Gastrocnemius medialis (tissue), 4 donors: ENCODE measurements at regions not wholly inside any gene's neighbourhood (a gene's known extent, or its start where the extent isn't known, plus 50 kb on each side); places are given as distances from the start of the nearest gene placed in this dataset.

Source experiments
- ATAC-seq, 2 donors: fragments of 150-250 bp; one replicate each; pipeline ENCODE4 v1.9.1; 2016
- DNase-seq, 2 donors: peaks; one replicate each; pipeline ENCODE4 v3.0.0-alpha.2; 2019
- H3K27ac ChIP-seq, 4 donors: fragments of 200-600 bp; sonication (generic); 1 replicate in 1 of 4; 2 replicates in 3 of 4; pipeline ENCODE4 v1.5.1; 2016 to 2018; ENCODE audit warnings: mild to moderate bottlenecking in 2 of 4, moderate library complexity in 1 of 4
- H3K27me3 ChIP-seq, 3 donors: fragments of 200-600 bp; sonication (generic) in 2 of 3; 1 replicate in 1 of 3; 2 replicates in 2 of 3; pipeline versions ENCODE4 v1.5.1 to v1.6.0; 2016 to 2019; ENCODE audit warnings: mild to moderate bottlenecking in 1 of 3, moderate library complexity in 1 of 3
- H3K36me3 ChIP-seq, 2 donors: fragments of 200-600 bp; sonication (generic) in 1 of 2; one replicate each; pipeline ENCODE4 v1.5.1; 2017 to 2018
- H3K4me1 ChIP-seq, 2 donors: fragments of 200-600 bp; sonication (generic) in 1 of 2; one replicate each; pipeline ENCODE4 v1.5.1; 2016 to 2017; ENCODE audit warnings: mild to moderate bottlenecking in 2 of 2
- H3K4me3 ChIP-seq, 4 donors: fragments of 200-600 bp; sonication (generic) in 3 of 4; 1 replicate in 1 of 4; 2 replicates in 3 of 4; pipeline ENCODE4 v1.5.1; 2016 to 2019; ENCODE audit warnings: mild to moderate bottlenecking in 2 of 4
- H3K9me3 ChIP-seq, 3 donors: fragments of 200-600 bp; sonication (generic) in 2 of 3; 1 replicate in 1 of 3; 2 replicates in 2 of 3; pipeline ENCODE4 v1.5.1; 2016 to 2019
- POLR2A ChIP-seq, 2 donors: fragments of 450-650 bp; IDR thresholded peaks; one replicate each; pipeline ENCODE4 v1.6.1; 2017; ENCODE audit warnings: antibody characterized with exemption in 2 of 2, mild to moderate bottlenecking in 2 of 2, moderate library complexity in 2 of 2
- in situ Hi-C, 4 donors: fragments of 200-750 bp; cut with MboI; loops; one replicate each; pipeline versions ENCODE4 v1.15.0 to v1.8.0; 2017; ENCODE audit warnings: low sequenced_read_pairs in 4 of 4
- intact Hi-C: fragments of 100-400 bp; cut with DNase I; formaldehyde crosslinking; loops from one replicate; pipeline ENCODE4 v1.15.1; 2023; ENCODE audit warnings: low total_unique reads
- TF ChIP-seq, protein P1 (sequence below), 5 experiments: fragments of 450-650 bp in 3 of 5; fragments of 200-600 bp in 2 of 5; sonication (generic) in 2 of 5; IDR thresholded peaks in 4 of 5; conservative IDR thresholded peaks in 1 of 5; 1 replicate in 4 of 5; 2 replicates in 1 of 5; pipeline ENCODE4 v1.5.1; 2016 to 2019; ENCODE audit warnings: antibody characterized with exemption in 5 of 5, mild to moderate bottlenecking in 3 of 5, moderate library complexity in 3 of 5

DNA sequence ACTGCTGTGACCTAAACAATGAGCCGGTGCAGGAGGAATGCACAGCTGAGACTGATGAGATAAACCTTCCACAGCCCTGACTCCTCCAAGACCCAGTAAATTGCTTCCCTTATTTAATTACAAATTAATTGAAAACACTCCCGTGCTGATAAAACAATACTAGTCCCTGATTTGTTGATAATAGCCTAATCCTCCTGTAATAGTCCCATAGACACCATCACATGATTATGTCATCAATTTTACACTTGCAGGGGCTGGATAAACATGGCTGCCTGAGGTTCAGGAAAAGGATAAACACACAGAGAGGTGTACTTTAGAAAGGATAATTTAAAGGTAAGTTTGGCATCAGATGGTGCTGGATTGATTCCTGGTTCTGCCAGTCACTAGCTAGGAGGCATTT is 84.6 kb upstream of the SPAG17 start:
- Histone ChIP-seq H3K36me3 (no peaks in the 10 kb centered on the region), H3K27me3 (no peaks in the 10 kb centered on the region), H3K4me1 (no peaks in the 10 kb centered on the region), H3K9me3 (no peaks in the 10 kb centered on the region), H3K27ac (no peak overlapping the region), H3K4me3 (no peak overlapping the region)
- TF ChIP-seq, protein P1, sequence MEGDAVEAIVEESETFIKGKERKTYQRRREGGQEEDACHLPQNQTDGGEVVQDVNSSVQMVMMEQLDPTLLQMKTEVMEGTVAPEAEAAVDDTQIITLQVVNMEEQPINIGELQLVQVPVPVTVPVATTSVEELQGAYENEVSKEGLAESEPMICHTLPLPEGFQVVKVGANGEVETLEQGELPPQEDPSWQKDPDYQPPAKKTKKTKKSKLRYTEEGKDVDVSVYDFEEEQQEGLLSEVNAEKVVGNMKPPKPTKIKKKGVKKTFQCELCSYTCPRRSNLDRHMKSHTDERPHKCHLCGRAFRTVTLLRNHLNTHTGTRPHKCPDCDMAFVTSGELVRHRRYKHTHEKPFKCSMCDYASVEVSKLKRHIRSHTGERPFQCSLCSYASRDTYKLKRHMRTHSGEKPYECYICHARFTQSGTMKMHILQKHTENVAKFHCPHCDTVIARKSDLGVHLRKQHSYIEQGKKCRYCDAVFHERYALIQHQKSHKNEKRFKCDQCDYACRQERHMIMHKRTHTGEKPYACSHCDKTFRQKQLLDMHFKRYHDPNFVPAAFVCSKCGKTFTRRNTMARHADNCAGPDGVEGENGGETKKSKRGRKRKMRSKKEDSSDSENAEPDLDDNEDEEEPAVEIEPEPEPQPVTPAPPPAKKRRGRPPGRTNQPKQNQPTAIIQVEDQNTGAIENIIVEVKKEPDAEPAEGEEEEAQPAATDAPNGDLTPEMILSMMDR (IDR thresholded peaks at IDR 0.05 in 4 of 5, conservative IDR thresholded peaks at IDR 0.05 in 1 of 5): no peak
- no peak for TF ChIP-seq POLR2A (IDR thresholded peaks at IDR 0.05)
- in situ Hi-C loops: no loop called here
- ATAC-seq (no peak), DNase-seq (no peak)
- intact Hi-C loops: no loop called here

DNA sequence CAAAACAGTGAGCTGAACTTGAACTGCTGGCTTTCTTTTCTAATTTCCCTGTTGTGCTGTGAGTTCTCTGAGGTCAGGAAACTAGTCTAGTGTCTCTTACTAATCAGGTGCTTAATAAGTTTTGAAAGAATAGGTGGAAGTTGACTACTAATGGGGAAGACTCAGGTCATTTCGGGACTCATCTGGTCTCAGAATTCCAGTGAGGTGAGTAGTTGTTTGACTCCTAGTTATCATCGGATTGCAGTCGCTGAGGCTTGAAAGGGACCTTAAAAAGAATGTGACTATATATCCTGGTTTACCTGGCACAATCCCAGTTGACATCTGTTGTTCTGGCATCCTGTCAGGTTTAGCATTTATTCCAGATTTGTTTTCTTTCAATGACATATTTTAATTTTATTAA is 81.4 kb upstream of the SPAG17 start:
- H3K4me1 ChIP-seq: no peaks in the 10 kb centered on the region
- ATAC-seq (no peak), DNase-seq (no peak)
- no peaks in the 10 kb centered on the region for H3K27me3 ChIP-seq
- TF ChIP-seq, protein P1 (IDR thresholded peaks at IDR 0.05 in 4 of 5, conservative IDR thresholded peaks at IDR 0.05 in 1 of 5): no peak
- no peak for TF ChIP-seq POLR2A (IDR thresholded peaks at IDR 0.05)
- H3K4me3 ChIP-seq: no peak overlapping the region
- intact Hi-C loops (no loop called here), in situ Hi-C loops (no loop called here)
- H3K36me3 ChIP-seq: no peaks in the 10 kb centered on the region
- no peak overlapping the region for H3K27ac ChIP-seq
- no peaks in the 10 kb centered on the region for H3K9me3 ChIP-seq

DNA sequence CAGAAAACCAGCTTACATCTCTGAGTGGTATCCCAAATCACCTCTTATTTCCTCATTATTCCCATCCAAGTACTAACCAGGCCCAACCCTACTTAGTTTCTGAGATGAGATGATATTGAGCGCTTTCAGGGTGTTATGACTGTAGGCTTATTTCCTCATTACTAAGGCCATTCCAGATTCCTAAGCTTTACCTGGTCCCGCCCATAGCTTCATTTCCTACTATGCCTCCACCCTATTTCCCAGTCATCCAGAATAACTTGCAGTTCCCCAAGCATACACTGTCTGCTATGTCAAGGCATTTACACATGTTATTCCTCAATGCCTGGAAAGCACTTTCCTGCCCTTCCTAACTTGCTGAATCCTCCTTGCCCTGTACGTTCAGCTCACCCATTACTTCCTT is 79.3 kb upstream of the SPAG17 start:
- Histone ChIP-seq H3K36me3 (no peaks in the 10 kb centered on the region), H3K27ac (no peak overlapping the region), H3K9me3 (no peaks in the 10 kb centered on the region), H3K27me3 (no peaks in the 10 kb centered on the region), H3K4me1 (no peaks in the 10 kb centered on the region), H3K4me3 (no peak overlapping the region)
- no peak for ATAC-seq
- in situ Hi-C loops (no loop called here), intact Hi-C loops (no loop called here)
- TF ChIP-seq, protein P1 (IDR thresholded peaks at IDR 0.05 in 4 of 5, conservative IDR thresholded peaks at IDR 0.05 in 1 of 5): no peak
- no peak for TF ChIP-seq POLR2A (IDR thresholded peaks at IDR 0.05)
- no peak for DNase-seq

DNA sequence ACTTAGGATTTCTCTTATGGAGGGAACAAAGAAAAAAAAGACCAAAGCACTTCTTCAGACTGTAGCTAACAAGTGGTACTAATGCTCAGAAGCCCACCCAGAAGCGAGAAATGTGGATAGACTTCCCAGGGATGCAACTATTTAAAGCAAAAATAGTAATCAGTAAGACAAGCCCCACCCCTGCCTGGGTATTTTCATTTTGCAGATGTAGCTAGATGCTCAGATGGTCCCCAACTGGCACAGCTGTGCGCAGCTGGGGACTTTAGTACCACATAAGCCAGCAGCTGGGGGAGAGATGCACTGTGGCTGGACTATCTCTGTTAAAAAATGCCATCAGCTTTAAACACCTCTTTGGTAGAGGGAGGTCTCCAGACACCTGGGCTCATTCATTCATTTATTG is 77.8 kb upstream of the SPAG17 start:
- no peaks in the 10 kb centered on the region for H3K27me3 ChIP-seq
- no peak for DNase-seq
- no peak overlapping the region for H3K27ac ChIP-seq
- TF ChIP-seq, protein P1 (IDR thresholded peaks at IDR 0.05 in 4 of 5, conservative IDR thresholded peaks at IDR 0.05 in 1 of 5): no peak
- TF ChIP-seq POLR2A (IDR thresholded peaks at IDR 0.05): no peak
- no peaks in the 10 kb centered on the region for H3K36me3 ChIP-seq
- H3K4me1 ChIP-seq: no peaks in the 10 kb centered on the region
- H3K9me3 ChIP-seq: no peaks in the 10 kb centered on the region
- intact Hi-C loops: no loop called here
- H3K4me3 ChIP-seq: no peak overlapping the region
- in situ Hi-C loops: no loop called here
- ATAC-seq: no peak

DNA sequence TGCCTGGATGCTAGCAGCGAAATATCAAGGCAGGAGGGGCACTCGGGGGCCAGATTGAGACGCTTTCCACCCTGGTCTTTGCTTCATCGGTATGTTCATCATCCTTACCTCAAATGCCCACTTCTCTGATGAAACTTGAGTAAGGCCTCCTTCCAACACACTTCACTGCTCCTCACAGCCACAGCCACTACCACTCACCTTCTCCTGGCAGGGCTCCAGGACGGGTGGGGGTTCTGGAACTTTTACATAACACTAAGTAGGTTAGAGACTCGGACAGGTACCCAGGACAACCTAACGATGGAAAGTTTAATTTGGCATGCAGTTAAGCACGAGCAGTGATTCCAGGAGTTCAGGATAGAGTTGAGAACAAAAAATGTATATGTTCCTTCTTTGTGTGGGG is 73.9 kb upstream of the SPAG17 start:
- H3K27me3 ChIP-seq: no peaks in the 10 kb centered on the region
- in situ Hi-C loops (no loop called here), intact Hi-C loops (no loop called here)
- DNase-seq: no peak
- H3K4me3 ChIP-seq: no peak overlapping the region
- TF ChIP-seq POLR2A (IDR thresholded peaks at IDR 0.05): no peak
- TF ChIP-seq, protein P1 (IDR thresholded peaks at IDR 0.05 in 4 of 5, conservative IDR thresholded peaks at IDR 0.05 in 1 of 5): no peak
- H3K4me1 ChIP-seq: no peaks in the 10 kb centered on the region
- H3K9me3 ChIP-seq: no peaks in the 10 kb centered on the region
- no peaks in the 10 kb centered on the region for H3K36me3 ChIP-seq
- H3K27ac ChIP-seq: no peak overlapping the region
- ATAC-seq: no peak
